A673 (cell line): ENCODE measurements at regions not wholly inside any gene's neighbourhood (a gene's known extent, or its start where the extent isn't known, plus 50 kb on each side); places are given as distances from the start of the nearest gene placed in this dataset.

Source experiments
- BruUV-seq: library from RNA; stranded (reverse); fragments of 400-500 nt; replicated peaks from 2 replicates; lab custom pipeline; 2021; lab: Mats Ljungman, UMichigan
- CTCF ChIA-PET: fragments of 300-600 bp; sonication (Branson Sonifier 250); formaldehyde crosslinking; loops from one replicate; lab custom pipeline; 2022; ENCODE audit warnings: antibody characterized with exemption; lab: Charles Lee
- POLR2A ChIA-PET: fragments of 300-600 bp; sonication (Branson Sonifier 250); formaldehyde crosslinking; loops from one replicate; lab custom pipeline; 2022; ENCODE audit warnings: antibody characterized with exemption; ENCODE audit not compliant: low non-redundant PET; lab: Charles Lee
- DNase-seq: peaks from one replicate; pipeline ENCODE4 v3.0.0-alpha.2; 2015; ENCODE audit warnings: low spot score
- H3K27ac ChIP-seq: fragments of 200-600 bp; sonication (generic); 2 replicates; pipeline ENCODE4 v1.5.1; 2016; ENCODE audit warnings: mixed run types, low read depth, mild to moderate bottlenecking, mixed read lengths, antibody characterized with exemption, low read length; ENCODE audit not compliant: poor library complexity, severe bottlenecking
- H3K27me3 ChIP-seq: fragments of 200-600 bp; sonication (generic); replicated peaks from 2 replicates; pipeline ENCODE4 v1.6.1; 2017; ENCODE audit warnings: mixed run types, low read depth, mild to moderate bottlenecking, mixed read lengths, antibody characterized with exemption, low read length; ENCODE audit not compliant: insufficient read depth, poor library complexity
- H3K36me3 ChIP-seq: fragments of 200-600 bp; sonication (generic); 2 replicates; pipeline ENCODE4 v1.6.1; 2016; ENCODE audit warnings: mixed run types, mild to moderate bottlenecking, mixed read lengths, antibody characterized with exemption, low read length; ENCODE audit not compliant: insufficient read depth, poor library complexity, severe bottlenecking
- H3K4me1 ChIP-seq: fragments of 200-600 bp; sonication (generic); 2 replicates; pipeline ENCODE4 v1.6.1; 2017; ENCODE audit warnings: mixed run types, mild to moderate bottlenecking, mixed read lengths, antibody characterized with exemption, low read length; ENCODE audit not compliant: insufficient read depth, poor library complexity, severe bottlenecking
- H3K4me3 ChIP-seq: fragments of 200-600 bp; sonication (generic); 2 replicates; pipeline ENCODE4 v1.5.1; 2016; ENCODE audit warnings: low read depth, mixed run types, mild to moderate bottlenecking, mixed read lengths, low read length; ENCODE audit not compliant: poor library complexity, severe bottlenecking
- H3K9me3 ChIP-seq: fragments of 200-600 bp; sonication (generic); 2 replicates; pipeline ENCODE4 v1.6.1; 2016; ENCODE audit warnings: mixed run types, low read depth, mild to moderate bottlenecking, mixed read lengths, antibody characterized with exemption, low read length; ENCODE audit not compliant: poor library complexity, severe bottlenecking
- EZH2 ChIP-seq: fragments of 200-600 bp; sonication (generic); IDR thresholded peaks from 2 replicates; pipeline ENCODE4 v1.6.1; 2017; ENCODE audit warnings: borderline replicate concordance, low read depth, mild to moderate bottlenecking, mixed read lengths, antibody characterized with exemption, low read length; ENCODE audit not compliant: poor library complexity, severe bottlenecking
- intact Hi-C: fragments of 100-400 bp; cut with micrococcal nuclease; formaldehyde crosslinking; loops from one replicate; pipeline ENCODE4 v1.10.0; 2022; ENCODE audit not compliant: unreplicated experiment
- TF ChIP-seq, protein P1 (sequence below): fragments of 300-800, 200-600 bp; sonication (generic); conservative IDR thresholded peaks from 2 replicates; pipeline ENCODE4 v1.5.1; 2017; ENCODE audit warnings: low read depth, mild to moderate bottlenecking, antibody characterized with exemption, low read length, moderate library complexity, mixed read lengths

DNA sequence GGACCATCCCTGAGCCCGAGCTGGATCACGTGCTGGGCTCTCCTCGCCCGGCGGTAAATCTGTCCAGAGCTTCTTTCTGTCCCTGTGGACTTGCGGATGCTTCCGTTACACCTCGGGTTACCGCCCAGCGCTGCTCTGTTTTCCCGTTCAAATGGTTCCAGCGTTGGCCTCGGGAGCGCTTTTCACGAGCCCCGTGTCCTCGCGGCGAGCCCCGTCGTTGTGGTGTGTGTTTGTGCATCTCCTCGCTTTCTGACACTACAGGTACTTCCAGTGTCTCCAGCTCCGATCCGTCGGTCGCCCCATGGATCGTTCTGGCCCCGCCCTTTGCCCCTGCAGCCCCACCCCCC, 77.4 kb downstream of the RTP5 start:
- Histone ChIP-seq H3K36me3 (no peaks in the 10 kb centered on the region), H3K4me1 (no peaks in the 10 kb centered on the region), H3K4me3 (no peak overlapping the region), H3K9me3 (no peaks in the 10 kb centered on the region), H3K27me3 (no peaks in the 10 kb centered on the region), H3K27ac (no peak overlapping the region)
- ChIA-PET CTCF (no interaction called here), POLR2A (no interaction called here)
- no peak for DNase-seq
- no TSS peak for BruUV-seq
- TF ChIP-seq, protein P1, sequence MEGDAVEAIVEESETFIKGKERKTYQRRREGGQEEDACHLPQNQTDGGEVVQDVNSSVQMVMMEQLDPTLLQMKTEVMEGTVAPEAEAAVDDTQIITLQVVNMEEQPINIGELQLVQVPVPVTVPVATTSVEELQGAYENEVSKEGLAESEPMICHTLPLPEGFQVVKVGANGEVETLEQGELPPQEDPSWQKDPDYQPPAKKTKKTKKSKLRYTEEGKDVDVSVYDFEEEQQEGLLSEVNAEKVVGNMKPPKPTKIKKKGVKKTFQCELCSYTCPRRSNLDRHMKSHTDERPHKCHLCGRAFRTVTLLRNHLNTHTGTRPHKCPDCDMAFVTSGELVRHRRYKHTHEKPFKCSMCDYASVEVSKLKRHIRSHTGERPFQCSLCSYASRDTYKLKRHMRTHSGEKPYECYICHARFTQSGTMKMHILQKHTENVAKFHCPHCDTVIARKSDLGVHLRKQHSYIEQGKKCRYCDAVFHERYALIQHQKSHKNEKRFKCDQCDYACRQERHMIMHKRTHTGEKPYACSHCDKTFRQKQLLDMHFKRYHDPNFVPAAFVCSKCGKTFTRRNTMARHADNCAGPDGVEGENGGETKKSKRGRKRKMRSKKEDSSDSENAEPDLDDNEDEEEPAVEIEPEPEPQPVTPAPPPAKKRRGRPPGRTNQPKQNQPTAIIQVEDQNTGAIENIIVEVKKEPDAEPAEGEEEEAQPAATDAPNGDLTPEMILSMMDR, result no peak
- TF ChIP-seq EZH2, result no peak
- intact Hi-C loops, result no loop called here

DNA sequence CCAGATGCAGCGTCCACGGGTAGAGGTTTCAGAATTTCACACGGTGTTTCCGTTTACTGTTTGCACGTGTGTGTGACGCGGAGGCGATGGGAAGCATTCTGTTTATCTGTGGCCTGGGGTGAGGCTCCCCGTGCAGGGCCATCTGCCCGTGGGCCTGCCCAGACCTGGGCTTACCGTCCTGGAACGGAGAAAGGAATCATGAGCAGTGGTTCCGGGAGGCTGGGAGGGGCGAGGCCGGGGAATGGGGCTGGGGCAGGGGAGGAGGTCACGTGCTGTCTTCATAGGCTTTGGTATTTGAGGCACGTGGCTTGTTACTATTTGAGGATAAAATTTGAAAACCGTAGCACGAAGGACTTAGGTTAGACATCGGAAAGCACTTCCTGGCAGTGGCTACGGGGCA, 77.9 kb downstream of the RTP5 start:
- intact Hi-C loops, result no loop called here
- no peak overlapping the region for H3K27ac ChIP-seq
- CTCF ChIA-PET, result no interaction called here
- H3K27me3 ChIP-seq, result no peaks in the 10 kb centered on the region
- no peak overlapping the region for H3K4me3 ChIP-seq
- no peaks in the 10 kb centered on the region for H3K4me1 ChIP-seq
- no peaks in the 10 kb centered on the region for H3K9me3 ChIP-seq
- no TSS peak for BruUV-seq
- POLR2A ChIA-PET, result no interaction called here
- no peak for DNase-seq
- TF ChIP-seq, protein P1, result no peak
- no peak for TF ChIP-seq EZH2
- H3K36me3 ChIP-seq, result no peaks in the 10 kb centered on the region

DNA sequence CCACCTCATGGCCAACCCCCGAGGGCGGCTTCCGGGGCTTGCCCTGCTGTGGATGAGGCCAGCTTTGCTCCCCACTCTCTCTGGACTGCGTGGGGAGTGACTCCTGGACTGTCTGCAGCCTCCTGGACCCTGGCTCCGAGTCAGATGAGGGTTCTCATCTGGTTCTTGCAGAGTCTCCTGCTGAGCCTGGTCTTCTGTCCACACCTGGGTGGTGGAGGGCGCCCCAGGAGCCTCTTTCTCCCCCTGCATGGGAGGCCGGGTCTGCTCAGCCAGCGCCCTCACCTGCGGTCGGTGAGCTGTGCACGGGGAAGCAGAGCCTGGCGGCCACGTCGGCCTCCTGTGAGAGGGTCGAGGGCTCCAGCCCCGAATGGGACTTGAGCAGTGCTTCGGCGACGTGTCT, 78.3 kb downstream of the RTP5 start:
- CTCF ChIA-PET, result no interaction called here
- H3K27me3 ChIP-seq, result no peaks in the 10 kb centered on the region

More for the DNA sequence above, 78.3 kb downstream of the RTP5 start:
- no TSS peak for BruUV-seq
- Histone ChIP-seq H3K4me3 (no peak overlapping the region), H3K36me3 (no peaks in the 10 kb centered on the region), H3K4me1 (no peaks in the 10 kb centered on the region), H3K9me3 (no peaks in the 10 kb centered on the region), H3K27ac (no peak overlapping the region)
- TF ChIP-seq, protein P1, result no peak
- TF ChIP-seq EZH2, result no peak
- POLR2A ChIA-PET, result no interaction called here
- intact Hi-C loops, result no loop called here
- no peak for DNase-seq
